Choroid plexus epithelial cell (primary cell): ENCODE measurements at regions not wholly inside any gene's neighbourhood (a gene's known extent, or its start where the extent isn't known, plus 50 kb on each side); places are given as distances from the start of the nearest gene placed in this dataset.
"Not testable (repeated sequence)": the region's sequence is repeated elsewhere in the genome, so short reads cannot be mapped to it uniquely, and the experiment has no call there.

ENCODE experiments used
- DNase-seq: peaks from one replicate; pipeline ENCODE4 v3.0.0-alpha.2; 2010; ENCODE audit warnings: low read depth
- H3K4me3 ChIP-seq: 2 replicates; pipeline ENCODE4 v1.5.1; 2011; ENCODE audit warnings: low read depth, mild to moderate bottlenecking, control low read depth, low read length, moderate library complexity
- TF ChIP-seq, protein P1 (sequence below): conservative IDR thresholded peaks from 2 replicates; pipeline ENCODE4 v1.5.1; 2011; ENCODE audit warnings: low read depth, mild to moderate bottlenecking, control low read depth, inconsistent platforms, low read length, moderate library complexity

DNA sequence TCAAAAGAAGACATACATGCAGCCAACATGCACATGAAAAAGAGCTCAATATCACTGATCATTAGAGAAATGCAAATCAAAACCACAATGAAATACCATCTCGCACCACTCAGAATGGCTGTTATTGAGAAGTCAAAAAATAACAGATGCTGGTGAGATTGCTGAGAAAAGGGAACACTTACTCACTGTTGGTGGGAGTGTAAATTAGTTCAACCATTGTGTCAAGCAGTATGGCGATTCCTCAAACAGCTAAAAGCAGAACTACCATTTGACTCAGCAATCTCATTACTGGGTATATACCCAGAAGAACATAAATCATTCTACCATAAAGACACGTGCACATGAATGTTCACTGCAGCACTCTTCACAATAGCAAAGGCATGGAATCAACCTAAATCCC lies 95.5 kb upstream of the XIRP2 start:
- H3K4me3 ChIP-seq, result no peak overlapping the region
- no peak for DNase-seq
- TF ChIP-seq, protein P1, sequence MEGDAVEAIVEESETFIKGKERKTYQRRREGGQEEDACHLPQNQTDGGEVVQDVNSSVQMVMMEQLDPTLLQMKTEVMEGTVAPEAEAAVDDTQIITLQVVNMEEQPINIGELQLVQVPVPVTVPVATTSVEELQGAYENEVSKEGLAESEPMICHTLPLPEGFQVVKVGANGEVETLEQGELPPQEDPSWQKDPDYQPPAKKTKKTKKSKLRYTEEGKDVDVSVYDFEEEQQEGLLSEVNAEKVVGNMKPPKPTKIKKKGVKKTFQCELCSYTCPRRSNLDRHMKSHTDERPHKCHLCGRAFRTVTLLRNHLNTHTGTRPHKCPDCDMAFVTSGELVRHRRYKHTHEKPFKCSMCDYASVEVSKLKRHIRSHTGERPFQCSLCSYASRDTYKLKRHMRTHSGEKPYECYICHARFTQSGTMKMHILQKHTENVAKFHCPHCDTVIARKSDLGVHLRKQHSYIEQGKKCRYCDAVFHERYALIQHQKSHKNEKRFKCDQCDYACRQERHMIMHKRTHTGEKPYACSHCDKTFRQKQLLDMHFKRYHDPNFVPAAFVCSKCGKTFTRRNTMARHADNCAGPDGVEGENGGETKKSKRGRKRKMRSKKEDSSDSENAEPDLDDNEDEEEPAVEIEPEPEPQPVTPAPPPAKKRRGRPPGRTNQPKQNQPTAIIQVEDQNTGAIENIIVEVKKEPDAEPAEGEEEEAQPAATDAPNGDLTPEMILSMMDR, result no peak

DNA sequence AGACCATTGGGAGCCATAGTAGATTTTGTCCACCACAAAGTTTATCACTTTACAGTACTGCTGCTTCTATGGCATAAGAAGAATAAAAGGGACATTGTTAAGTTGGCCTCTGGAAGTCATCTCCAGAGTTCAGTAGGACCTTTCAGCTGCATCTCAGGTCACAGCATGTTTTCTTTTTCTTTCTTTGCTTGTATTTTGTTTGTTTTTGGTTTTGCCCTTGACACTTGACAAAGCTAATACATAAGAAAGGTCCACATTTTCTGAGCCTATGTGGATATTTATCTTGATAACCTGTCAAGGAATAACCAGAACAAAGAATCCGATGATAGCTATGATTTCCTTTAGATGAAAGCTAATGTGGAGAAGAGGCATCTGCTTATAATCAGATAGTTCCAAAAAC lies 101.6 kb upstream of the XIRP2 start:
- no peak overlapping the region for H3K4me3 ChIP-seq
- no peak for DNase-seq
- TF ChIP-seq, protein P1, result no peak

DNA sequence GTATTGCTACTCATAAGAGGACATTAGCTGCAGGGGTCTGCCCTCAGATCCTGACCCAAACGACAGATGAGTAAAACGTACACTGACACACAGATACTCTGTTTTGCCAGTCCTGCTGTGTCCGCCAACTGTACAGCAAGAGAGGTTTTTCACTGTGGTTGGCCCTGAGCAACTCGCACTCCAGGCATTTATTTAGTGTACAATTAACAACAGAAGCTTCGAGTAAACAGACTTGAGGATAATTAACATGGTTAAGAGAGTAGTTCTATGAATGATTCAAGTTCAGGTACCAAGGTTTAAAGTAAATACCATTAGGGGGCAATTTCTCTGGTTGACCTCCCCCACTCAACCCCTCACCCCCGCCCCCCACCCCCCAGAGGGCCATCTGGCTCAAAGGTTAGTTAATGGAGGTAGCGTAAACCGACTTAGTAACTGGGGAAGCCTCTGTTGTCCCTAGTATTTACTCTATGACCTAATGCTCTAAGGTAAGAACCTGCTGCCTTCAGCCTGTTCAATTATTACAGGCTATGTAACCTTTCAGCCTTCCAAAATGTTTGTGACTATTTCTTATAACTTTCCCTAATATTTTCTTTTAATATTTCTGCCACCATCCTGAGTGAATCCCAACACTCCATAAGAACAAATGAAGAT lies 103.9 kb upstream of the XIRP2 start:
- TF ChIP-seq, protein P1, result no peak
- DNase-seq, result no peak
- H3K4me3 ChIP-seq, result no peak overlapping the region

DNA sequence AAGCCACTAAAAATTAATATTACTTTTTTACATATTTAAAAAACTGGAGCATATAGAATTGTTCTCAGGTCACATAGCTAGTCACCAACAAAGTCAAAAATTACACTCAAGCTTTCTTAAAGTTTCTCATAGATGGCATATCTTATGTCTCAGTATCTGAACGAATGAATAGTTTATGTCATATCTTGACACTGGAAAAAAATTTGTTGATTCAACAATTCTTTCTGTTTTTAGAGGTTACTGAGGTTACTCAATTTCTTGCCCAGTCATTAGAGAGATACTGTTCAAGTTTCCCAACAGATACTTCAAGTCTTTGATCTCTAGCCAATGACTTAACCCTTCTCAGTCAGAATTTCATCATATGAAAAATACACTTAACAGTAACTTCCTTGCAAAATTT lies 113.1 kb upstream of the XIRP2 start:
- no peak for DNase-seq
- TF ChIP-seq, protein P1, result no peak
- H3K4me3 ChIP-seq, result no peak overlapping the region

DNA sequence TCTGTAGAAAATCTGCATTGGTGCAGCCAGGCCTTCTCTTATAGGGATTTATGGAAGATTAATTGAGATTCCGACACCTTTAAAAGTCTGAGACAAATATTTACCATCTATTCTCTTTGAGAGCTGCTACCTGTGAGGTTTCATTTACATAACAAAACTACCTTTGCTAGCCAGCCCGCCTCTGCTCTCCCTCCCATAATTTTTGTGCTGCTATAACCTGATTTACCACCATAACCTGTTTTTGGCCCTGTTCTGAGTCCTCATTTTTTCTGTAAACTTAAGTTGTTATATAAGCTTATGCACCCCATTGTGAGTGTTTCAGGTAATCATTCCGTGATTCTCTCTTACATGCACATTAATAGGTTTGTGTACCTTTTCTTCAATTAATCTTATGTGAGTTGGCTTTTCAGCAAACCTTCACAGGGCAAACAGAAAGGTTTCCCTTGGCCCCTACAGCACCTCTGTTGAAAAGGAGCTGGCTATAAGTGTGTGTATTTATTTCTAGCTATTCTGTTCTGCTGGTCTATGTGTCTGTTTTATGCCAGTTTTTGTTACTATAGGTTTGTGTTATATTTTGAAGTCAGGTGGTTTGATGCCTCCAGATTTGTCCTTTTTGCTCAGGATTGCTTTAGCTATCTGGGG lies 114.9 kb upstream of the XIRP2 start:
- no peak overlapping the region for H3K4me3 ChIP-seq
- TF ChIP-seq, protein P1, result no peak
- DNase-seq, result no peak

DNA sequence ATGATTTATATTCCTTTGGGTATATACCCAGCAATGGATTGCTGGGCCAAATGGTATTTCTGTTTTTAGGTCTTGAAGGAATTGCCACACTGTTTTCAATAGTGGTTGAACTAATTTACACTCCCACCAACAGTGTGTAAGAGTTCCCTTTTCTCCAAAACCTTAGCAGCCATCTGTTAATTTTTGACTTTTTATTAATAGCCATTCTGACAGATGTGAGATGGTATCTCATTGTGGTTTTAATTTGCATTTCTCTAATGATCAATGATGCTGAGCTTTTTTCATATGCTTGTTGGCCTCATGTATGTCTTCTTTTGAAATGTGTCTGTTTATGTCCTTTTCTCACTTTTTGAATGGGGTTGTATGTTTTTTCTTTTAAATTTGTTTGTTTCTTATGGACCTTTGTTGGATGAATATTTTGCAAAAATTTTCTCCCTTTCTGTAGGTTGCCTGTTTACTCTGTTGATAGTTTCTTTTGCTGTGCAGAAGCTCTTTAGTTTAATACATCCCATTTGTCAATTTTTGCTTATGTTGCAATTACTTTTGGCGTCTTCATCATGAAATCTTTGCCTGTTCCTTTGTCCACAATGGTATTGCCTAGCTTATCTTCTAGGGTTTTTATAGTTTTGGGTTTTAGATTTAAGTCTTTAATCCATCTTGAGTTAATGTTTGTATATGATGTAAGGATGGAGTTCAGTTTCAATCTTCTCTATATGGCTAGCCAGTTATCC lies 119.7 kb upstream of the XIRP2 start:
- TF ChIP-seq, protein P1, result no peak
- H3K4me3 ChIP-seq, result no peak overlapping the region
- DNase-seq, result no peak

DNA sequence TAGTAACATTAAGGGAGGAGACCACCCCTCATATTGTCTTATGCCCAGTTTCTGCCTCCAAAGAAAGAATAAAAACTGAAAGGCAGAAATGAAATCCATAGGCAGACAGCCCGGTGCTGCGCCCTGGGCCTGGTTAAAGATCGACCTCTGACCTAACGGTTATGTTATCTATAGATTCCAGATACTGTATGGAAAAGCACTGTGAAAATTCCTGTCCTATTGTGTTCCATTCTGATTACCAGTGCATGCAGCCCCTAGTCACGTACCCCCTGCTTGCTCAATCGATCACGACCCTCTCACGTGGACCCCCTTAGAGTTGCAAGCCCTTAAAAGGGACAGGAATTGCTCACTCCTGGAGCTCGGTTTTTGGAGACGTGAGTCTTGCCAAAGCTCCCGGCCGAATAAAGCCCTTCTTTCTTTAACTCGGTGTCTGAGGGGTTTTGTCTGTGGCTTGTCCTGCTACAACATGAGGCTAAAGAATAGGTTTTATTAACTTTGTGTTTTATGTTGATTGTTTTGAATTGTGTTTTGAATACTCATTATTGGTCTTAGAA lies 121.4 kb upstream of the XIRP2 start:
- DNase-seq, H3K4me3 ChIP-seq: not testable (repeated sequence)
